Fibroblast of the aortic adventitia (primary cell): ENCODE measurements at regions not wholly inside any gene's neighbourhood (a gene's known extent, or its start where the extent isn't known, plus 50 kb on each side); places are given as distances from the start of the nearest gene placed in this dataset.
A peak's percentile ranks its signal among the peaks of the same experiment; 100 is the strongest.
"Not testable (repeated sequence)": the region's sequence is repeated elsewhere in the genome, so short reads cannot be mapped to it uniquely, and the experiment has no call there.

Experiments
- DNase-seq: peaks from one replicate; pipeline ENCODE4 v3.0.0-alpha.2; 2010; ENCODE audit warnings: low read depth
- H3K4me3 ChIP-seq: 2 replicates; pipeline ENCODE4 v1.5.1; 2011; ENCODE audit warnings: low read depth, mild to moderate bottlenecking, control low read depth, low read length, moderate library complexity
- CTCF ChIP-seq: IDR thresholded peaks from 2 replicates; pipeline ENCODE4 v1.5.1; 2011; ENCODE audit warnings: mild to moderate bottlenecking, low read length, control low read depth, inconsistent platforms; ENCODE audit not compliant: insufficient read depth

GRCh38 chr22:23433127-23434005, 146.7 kb downstream of the IGLL1 start:
- not testable (repeated sequence) for H3K4me3 ChIP-seq, DNase-seq
- peak; percentile 19 for TF ChIP-seq CTCF

GRCh38 chr22:23432719-23433118, 147.4 kb downstream of the IGLL1 start:
- DNase-seq = not testable (repeated sequence)

GRCh38 chr22:23431337-23432072, 148.6 kb downstream of the IGLL1 start:
- TF ChIP-seq CTCF = no peak
- no peak for DNase-seq
- no peak overlapping the region for H3K4me3 ChIP-seq

More at GRCh38 chr22:23432719-23433118, 147.4 kb downstream of the IGLL1 start:
- not testable (repeated sequence) for H3K4me3 ChIP-seq

GRCh38 chr22:23424551-23425068, 155.5 kb downstream of the IGLL1 start:
- DNase-seq, H3K4me3 ChIP-seq: not testable (repeated sequence)

DNA sequence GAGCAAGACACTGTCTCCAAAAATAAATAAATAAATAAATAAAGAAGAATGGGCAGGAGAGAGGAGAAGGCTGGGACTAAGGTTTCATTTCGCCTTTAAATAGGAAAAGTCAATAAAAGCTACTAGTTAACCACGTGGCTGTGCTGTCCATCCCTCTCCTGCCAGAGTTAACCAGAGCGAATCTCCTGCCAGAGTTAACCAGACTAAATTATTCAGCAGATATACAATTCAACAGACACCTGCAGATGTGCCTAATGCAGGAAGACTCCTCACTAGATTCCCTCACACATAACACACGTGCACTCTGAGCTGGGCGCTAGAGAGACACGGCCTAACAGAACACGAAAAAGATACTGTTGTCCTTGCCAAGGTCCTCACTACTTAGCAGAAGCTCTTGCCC, 156.1 kb downstream of the IGLL1 start:
- DNase-seq = no peak
- H3K4me3 ChIP-seq = no peak overlapping the region
- TF ChIP-seq CTCF = no peak

- DNase-seq, H3K4me3 ChIP-seq: not testable (repeated sequence)
Measured at GRCh38 chr22:23422281-23422680, 157.8 kb downstream of the IGLL1 start.

DNA sequence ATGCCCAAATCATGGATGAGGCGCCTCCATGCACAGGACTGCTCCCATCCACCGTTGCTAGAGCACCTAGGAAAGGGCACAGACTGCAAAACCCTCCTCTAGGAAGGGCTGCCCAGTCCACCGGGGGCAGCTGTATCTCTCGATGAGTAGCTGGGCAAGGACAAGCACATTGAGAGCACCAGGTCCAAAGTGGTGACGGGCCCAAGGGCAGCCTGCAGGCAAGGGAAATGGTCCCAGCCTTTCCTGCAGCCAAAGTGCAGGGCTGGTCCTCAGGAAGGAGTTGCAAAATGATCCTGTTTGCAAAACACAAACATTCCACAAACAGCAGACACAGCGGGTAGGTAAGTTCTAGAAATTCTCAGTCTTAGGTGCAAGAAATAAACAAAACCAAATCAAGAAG, 158.8 kb downstream of the IGLL1 start:
- not testable (repeated sequence) for H3K4me3 ChIP-seq, DNase-seq

- DNase-seq = no peak
- no peak overlapping the region for H3K4me3 ChIP-seq
- TF ChIP-seq CTCF = no peak
Measured at GRCh38 chr22:23419931-23420330, 160.2 kb downstream of the IGLL1 start.
